ENCODE measurements at regions not wholly inside any gene's neighbourhood (a gene's known extent, or its start where the extent isn't known, plus 50 kb on each side); places are given as distances from the start of the nearest gene placed in this dataset.

DNA sequence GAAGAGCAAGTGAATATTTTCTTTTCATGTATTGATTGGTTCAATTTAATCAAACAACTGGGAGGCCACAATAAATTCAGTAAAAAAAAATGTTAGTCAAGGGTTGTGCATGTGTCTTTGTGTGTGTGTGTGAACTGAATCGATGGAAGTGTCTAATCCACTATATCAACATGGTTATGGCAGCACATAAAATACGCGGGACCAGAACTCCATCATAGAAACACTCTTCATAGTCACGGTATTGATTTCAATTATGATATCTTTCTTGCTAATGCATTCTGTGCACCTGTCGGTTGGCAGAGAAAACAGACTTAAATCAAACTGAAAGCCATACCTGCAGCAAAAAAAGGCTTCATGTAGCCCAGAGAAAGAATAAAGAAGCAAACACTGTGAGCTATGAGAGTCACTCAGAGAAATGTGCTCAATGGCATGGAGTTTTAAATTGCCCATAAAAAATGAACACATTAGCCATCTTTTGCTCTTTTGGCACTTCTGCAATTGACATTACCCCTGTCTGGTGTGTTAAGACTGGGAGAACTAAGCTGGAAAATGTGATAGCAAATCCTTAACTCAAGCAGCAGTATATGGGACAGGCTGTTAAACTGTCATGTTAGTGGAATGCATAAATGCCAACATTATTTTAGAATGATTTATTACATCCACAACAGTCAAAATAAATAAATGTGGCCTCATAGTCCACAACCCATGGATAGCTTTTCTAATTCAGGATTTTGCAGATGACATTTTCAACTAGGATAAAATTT, 642.4 kb upstream of the C9orf72 start:
- no peak for TF ChIP-seq POLR2A (IDR thresholded peaks at IDR 0.05; ENCODE audit: low read depth, low read length)
- FAIRE-seq = no peak
- DNase-seq (ENCODE audit: insufficient read length, low spot score) = no peak

DNA sequence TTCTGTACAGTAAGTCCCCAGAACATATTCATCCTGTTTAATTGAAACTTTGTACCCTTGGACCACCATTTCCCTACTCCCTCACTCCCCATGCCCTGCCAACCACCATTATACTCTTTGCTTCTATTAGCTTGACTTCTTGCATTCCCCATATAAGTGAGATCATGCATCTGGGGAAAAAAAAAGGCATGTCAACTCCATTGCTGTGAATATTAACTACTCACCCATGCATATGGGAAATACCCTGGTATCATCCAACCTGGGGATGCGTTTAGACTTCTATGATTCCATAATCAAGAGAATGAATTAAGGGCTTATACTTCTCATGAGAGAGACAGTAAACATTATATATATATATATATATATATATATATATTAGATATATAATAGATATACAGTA, 659.4 kb upstream of the C9orf72 start:
- DNase-seq (ENCODE audit: insufficient read length, low spot score) (no peak), FAIRE-seq (no peak)
- TF ChIP-seq POLR2A (IDR thresholded peaks at IDR 0.05; ENCODE audit: low read depth, low read length) = no peak

DNA sequence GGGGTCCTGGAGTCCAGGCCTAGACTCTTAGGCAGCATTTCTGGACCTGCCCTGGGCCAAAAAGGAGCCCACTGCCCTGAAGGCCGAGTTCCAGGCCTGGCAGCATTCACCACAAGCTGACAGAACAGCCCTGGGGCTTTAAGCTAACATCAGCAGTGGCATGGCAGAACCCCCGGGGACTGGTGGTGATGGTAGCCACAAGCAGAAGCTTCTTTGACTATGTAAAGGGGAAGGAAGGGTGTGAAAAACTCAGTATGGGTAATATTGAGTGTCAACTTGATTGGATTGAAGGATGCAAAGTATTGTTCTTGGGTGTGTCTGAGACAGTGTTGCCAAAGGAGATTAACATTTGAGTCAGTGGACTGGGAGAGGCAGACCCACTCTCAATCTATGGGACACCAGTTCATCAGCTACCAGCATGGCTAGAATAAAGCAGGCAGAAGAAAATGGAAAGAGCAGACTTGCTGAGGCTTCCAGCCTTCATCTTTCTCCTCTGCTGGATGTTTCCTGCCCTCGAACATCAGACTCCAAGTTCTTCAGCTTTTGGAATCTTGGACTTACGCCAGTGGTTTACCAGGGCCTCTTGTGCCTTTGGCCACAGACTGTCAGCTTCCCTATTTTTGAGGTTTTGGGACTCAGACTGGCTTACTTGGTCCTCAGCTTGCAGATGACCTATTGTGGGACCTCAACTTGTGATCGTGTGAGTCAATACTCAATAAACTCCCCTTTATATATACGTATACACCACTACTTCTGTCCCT, 661.0 kb upstream of the C9orf72 start:
- DNase-seq (ENCODE audit: insufficient read length, low spot score) (no peak), FAIRE-seq (no peak)
- TF ChIP-seq POLR2A (IDR thresholded peaks at IDR 0.05; ENCODE audit: low read depth, low read length) = no peak

DNA sequence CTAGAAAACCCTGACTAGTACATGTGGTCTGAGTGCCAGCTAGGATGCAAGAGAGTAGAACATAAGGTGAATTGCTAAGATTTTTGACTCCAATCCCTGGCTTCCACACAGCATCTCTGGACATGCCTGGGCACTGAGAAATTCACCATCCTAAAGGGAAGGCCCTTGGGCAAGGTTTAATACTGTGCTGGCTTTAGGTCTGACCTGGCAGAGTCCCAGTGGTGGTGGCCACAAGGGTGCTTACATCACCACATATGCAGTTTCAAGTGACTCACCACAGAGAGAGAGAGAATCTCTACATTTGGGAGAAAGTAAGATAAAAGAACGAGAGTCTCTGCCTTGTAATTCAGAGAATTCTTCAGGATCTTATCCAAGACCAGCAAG, 661.6 kb upstream of the C9orf72 start:
- peak; percentile 90 for FAIRE-seq
- peak; percentile 15 for DNase-seq (ENCODE audit: insufficient read length, low spot score)
- no peak for TF ChIP-seq POLR2A (IDR thresholded peaks at IDR 0.05; ENCODE audit: low read depth, low read length)

DNA sequence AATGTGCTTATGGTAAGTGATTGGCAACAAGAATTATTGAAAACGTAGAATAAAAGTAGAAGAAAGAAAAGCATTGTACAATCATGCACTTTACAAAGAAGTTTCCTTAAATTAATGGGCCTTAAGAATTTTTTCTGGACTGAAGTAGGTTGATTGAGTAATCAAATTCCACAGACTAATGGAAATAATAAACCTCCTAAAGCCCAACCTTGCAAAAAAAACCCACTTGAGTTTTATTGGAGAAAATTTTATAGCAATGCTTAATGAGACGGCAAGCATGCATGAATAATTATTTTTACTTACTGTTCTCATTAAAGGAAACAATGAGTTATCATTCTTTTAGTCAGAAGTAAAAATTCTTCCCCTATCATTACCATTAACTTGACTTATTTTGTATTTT, 676.1 kb upstream of the C9orf72 start:
- no peak for DNase-seq (ENCODE audit: insufficient read length, low spot score)
- FAIRE-seq = no peak
- TF ChIP-seq POLR2A (IDR thresholded peaks at IDR 0.05; ENCODE audit: low read depth, low read length) = no peak

DNA sequence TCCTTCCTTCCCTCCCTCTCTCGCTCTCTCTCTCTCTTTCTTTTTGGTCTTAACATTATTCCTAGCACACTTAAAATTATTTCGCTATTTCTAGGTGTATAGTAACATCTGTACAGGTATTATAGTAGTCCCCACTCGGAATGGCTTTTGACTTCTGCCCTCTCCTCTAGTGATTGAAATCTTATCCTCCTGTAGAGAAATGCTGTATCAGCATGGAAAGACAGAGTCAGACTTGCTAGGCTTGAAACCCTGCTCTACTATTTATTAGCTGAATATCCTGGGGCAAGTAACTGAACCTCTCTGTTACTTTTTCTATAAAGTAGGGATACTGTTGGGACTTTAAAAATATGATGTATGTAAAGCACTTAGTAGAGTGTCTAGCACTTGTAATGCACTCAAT, 681.9 kb upstream of the C9orf72 start:
- FAIRE-seq (no peak), DNase-seq (ENCODE audit: insufficient read length, low spot score) (no peak)
- TF ChIP-seq POLR2A (IDR thresholded peaks at IDR 0.05; ENCODE audit: low read depth, low read length) = no peak

DNA sequence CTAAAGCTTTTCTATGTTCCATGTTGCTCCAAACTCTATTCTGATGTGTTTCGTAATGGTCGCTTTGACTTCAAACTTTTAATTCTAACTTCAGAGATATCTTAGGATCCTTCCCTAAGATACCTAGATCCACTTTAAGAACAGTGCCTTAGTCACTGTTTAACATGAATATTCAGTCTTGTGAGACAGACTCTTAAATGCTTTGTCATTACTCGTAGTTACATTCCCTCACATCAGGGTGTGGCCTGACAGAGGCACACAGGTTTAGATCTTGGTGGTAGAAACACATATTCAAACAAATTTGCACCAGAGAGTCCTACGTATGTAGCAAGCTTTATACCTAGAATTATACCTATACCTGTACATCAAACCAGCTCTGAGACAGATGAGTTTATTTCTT, 687.0 kb upstream of the C9orf72 start:
- FAIRE-seq = no peak
- no peak for TF ChIP-seq POLR2A (IDR thresholded peaks at IDR 0.05; ENCODE audit: low read depth, low read length)
- no peak for DNase-seq (ENCODE audit: insufficient read length, low spot score)

DNA sequence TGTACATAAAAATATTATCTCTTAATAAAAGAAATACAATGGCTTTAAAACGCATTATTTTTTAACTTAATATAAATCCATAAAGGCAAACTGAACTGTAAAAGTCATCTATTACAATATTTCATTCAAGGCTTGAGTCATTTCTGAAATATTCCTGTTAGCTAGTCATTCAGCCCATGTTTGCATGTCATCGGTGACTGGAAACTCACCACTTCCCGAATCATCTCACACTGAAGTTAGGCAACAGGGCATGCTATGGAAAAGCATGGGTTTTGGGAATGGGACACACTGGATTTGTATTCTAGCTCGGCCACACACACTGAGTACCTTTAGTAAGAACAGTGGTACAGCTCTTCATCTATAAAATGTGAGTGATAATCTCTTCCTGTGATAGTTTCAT, 691.1 kb upstream of the C9orf72 start:
- DNase-seq (ENCODE audit: insufficient read length, low spot score) = peak; percentile 6
- TF ChIP-seq POLR2A (IDR thresholded peaks at IDR 0.05; ENCODE audit: low read depth, low read length) = no peak

DNA sequence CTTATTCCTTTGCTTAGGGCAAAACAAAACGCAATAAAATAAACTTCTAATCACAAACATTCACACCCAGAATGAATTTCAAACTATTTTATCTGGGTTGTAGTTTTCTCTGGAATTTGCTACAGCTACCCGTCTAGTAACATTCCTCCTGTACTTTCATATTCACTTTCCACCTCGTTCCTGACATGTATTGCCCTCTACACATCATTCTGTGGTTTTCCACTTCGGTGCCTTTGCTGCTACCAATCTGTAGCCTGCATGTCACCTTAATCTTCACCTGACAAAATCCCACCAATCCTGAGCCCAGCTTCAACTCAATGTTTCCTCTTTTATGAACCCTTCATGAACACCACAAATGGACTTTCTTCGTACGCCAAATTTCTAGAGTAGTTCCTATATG, 694.1 kb upstream of the C9orf72 start:
- no peak for TF ChIP-seq POLR2A (IDR thresholded peaks at IDR 0.05; ENCODE audit: low read depth, low read length)
- no peak for FAIRE-seq

More for the DNA sequence above, 691.1 kb upstream of the C9orf72 start:
- peak; percentile 94 for FAIRE-seq

DNA sequence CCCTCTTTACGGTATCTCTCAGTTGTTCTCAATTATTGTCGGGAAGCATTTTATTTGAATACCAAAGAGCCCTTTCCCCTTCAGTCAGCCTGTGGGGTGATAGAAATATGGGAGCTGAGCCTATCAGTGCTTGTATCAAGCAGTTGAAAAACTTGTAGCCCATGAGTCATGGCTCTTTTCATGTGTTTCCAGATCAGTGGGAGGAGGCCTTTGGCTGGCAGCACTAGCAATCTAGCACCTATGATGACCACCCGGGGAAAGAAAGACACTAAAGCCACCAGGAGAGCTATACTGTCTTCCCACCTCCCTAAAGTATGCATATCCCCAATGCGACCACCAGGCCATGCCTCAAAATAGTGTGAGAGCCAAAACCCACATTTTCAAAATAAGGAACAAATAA, 696.9 kb upstream of the C9orf72 start:
- TF ChIP-seq POLR2A (IDR thresholded peaks at IDR 0.05; ENCODE audit: low read depth, low read length) = no peak
- FAIRE-seq (no peak), DNase-seq (ENCODE audit: insufficient read length, low spot score) (no peak)

More for the DNA sequence above, 694.1 kb upstream of the C9orf72 start:
- DNase-seq (ENCODE audit: insufficient read length, low spot score) = no peak

DNA sequence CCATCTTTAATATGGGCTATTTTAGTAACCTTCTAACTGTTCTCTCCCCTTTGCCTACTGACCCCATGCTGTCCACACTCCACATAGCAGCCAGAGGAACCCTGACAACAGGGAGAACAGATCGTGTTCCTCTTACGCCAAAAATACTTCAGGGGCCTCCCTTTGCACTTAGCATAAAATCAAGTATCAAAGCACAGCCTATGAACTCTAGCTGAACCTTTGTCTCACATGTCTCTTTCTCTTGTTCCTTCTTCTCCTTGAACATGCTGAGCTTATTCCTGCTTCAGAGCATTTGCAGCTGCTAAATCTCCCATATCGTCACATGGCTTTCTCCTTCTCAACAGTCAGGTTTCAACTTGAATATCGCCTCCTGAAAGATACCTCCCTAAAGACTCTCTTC, 698.8 kb upstream of the C9orf72 start:
- no peak for TF ChIP-seq POLR2A (IDR thresholded peaks at IDR 0.05; ENCODE audit: low read depth, low read length)
- DNase-seq (ENCODE audit: insufficient read length, low spot score) = no peak
- FAIRE-seq = no peak

DNA sequence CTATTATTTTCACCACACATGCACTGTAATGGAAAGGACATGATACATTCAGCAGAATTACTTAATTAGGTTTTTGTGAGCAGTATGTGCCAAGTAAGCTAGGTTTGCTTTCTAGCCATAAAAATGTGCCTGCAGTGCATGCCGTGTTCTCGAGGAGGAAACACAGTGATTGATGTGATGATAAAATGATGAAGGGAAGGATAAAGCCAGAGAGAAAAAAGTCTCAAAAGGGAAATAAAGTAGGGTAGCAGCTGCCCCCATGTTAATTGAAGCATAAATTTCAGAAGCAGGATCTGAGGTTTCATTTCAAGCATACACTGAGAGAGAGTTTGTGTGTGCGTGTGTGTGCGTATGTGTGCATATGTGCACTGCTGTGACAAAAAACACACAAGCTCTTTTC, 714.2 kb upstream of the C9orf72 start:
- no peak for TF ChIP-seq POLR2A (IDR thresholded peaks at IDR 0.05; ENCODE audit: low read depth, low read length)
- DNase-seq (ENCODE audit: insufficient read length, low spot score) = no peak
- no peak for FAIRE-seq

DNA sequence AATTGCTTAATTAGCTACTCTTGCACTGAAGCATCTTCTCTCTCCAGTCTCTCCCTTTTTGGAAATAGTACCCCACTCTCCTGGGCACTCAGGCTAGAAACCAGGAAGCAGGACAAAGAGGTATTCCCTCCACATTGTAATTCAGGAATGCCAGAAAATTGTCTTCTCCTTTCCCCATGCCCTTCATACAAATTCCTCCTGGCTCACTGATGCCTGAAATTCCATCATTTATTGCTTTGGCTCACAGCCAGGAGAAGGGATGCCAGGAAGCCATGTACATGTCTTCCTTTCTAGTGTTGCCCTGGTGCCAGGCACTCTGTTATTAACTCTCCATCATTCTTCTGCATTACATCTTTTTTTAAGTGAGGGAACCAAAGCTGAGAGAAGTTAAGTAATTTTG, 716.5 kb upstream of the C9orf72 start:
- FAIRE-seq (no peak), DNase-seq (ENCODE audit: insufficient read length, low spot score) (no peak)
- no peak for TF ChIP-seq POLR2A (IDR thresholded peaks at IDR 0.05; ENCODE audit: low read depth, low read length)

DNA sequence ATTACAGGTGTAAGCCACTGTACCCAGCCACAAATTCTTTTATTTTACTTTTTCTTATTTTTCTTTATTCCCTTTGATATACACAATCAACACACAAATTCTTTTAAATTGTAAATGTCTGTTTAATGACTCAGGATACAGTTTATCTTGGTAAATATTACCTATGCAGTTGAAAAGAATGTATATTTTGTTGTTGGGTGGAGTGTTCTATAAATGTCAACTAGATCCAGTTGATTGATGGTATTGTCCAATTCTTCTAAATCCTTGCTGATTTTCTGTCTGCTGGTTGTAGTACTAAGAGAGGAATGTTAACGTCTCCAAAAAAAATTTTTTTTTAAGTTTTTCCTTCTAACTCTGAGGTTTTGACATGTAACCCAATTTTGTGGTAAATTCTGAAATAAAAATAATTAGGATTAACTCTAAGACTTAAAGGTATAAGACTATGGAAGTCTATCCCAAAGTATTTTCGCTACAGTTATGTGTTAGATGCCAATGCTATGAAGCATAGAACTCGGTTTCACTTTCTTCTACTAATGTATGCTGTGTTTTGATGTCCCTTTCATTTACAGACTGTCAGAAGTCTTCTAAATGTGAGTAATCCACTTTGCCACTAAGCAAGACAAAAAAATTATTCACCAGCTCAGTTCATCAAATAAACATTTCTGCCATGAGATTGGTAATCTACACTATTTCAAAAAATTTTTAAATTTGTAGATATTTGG, 720.2 kb upstream of the C9orf72 start:
- FAIRE-seq (peak; percentile 68), DNase-seq (ENCODE audit: insufficient read length, low spot score) (peak; percentile 8)
- TF ChIP-seq POLR2A (IDR thresholded peaks at IDR 0.05; ENCODE audit: low read depth, low read length) = no peak

Measured in H54 (cell line).